HCT116 (cell line): ENCODE measurements at regions not wholly inside any gene's neighbourhood (a gene's known extent, or its start where the extent isn't known, plus 50 kb on each side); places are given as distances from the start of the nearest gene placed in this dataset.

Experiments used
- ATAC-seq: fragments of 200-7000 bp; cut with Tn5 transposase; 2 replicates; pipeline ENCODE4 v1.9.1; 2020; ENCODE audit warnings: mild to moderate bottlenecking, moderate library complexity
- BruUV-seq: library from RNA; stranded (reverse); fragments of 400-500 nt; replicated peaks from 2 replicates; lab custom pipeline; 2021; lab: Mats Ljungman, UMichigan
- CTCF ChIA-PET: fragments of 300-600 bp; sonication (Branson Sonifier 250); formaldehyde crosslinking; loops from one replicate; lab custom pipeline; 2021; ENCODE audit warnings: antibody characterized with exemption; lab: Charles Lee
- POLR2A ChIA-PET: fragments of 300-600, 350-600 bp; sonication (Branson Sonifier 250); formaldehyde crosslinking; loops from one replicate; lab custom pipeline; 2021; ENCODE audit warnings: antibody characterized with exemption; lab: Charles Lee
- RAD21 ChIA-PET, 2 experiments: fragments of 300-600 bp; sonication (Branson Sonifier 250); formaldehyde crosslinking; loops; one replicate each; lab custom pipeline; 2023; ENCODE audit warnings: low total read pairs in 2 of 2; ENCODE audit not compliant: uncharacterized antibody in 2 of 2, unreplicated experiment in 2 of 2, low non-redundant PET in 1 of 2; lab: Charles Lee
- DNase-seq: peaks from one replicate; pipeline ENCODE4 v3.0.0-alpha.2; 2010; ENCODE audit warnings: low read depth, low spot score
- H2AFZ ChIP-seq: fragments of 200-600 bp; shearing (Covaris generic), sonication (generic); 2 replicates; pipeline ENCODE4 v1.6.1; 2017; ENCODE audit warnings: low read depth, mixed run types, mixed read lengths, antibody characterized with exemption, low read length; ENCODE audit not compliant: poor library complexity, severe bottlenecking
- H3K27ac ChIP-seq: 2 replicates; pipeline ENCODE4 v1.5.1; 2012; ENCODE audit warnings: low read depth, low read length
- H3K27me3 ChIP-seq: fragments of 200-600 bp; sonication (generic); 2 replicates; pipeline ENCODE4 v1.6.1; 2016; ENCODE audit warnings: mixed run types, low read length, mixed read lengths; ENCODE audit not compliant: insufficient read depth
- H3K36me3 ChIP-seq, 2 experiments: fragments of 200-500 bp in 1 of 2; fragments of 200-600 bp in 1 of 2; sonication (Bioruptor generic) in 1 of 2; sonication (generic) in 1 of 2; 2 replicates each; pipeline versions ENCODE4 v1.5.1 to v1.6.1; 2014 to 2016; ENCODE audit warnings: low read length in 2 of 2, inconsistent platforms in 1 of 2, mixed read lengths in 1 of 2, mixed run types in 1 of 2; ENCODE audit not compliant: insufficient read depth in 2 of 2, control insufficient read depth in 1 of 2
- H3K4me1 ChIP-seq, 2 experiments: fragments of 200-600 bp in 1 of 2; sonication (generic) in 1 of 2; 2 replicates each; pipeline versions ENCODE4 v1.5.1 to v1.6.1; 2012 to 2017; ENCODE audit warnings: low read length in 2 of 2, inconsistent platforms in 1 of 2, mild to moderate bottlenecking in 1 of 2, mixed read lengths in 1 of 2, mixed run types in 1 of 2, moderate library complexity in 1 of 2; ENCODE audit not compliant: insufficient read depth in 2 of 2, control insufficient read depth in 1 of 2
- H3K4me2 ChIP-seq: fragments of 200-600 bp; sonication (generic); 2 replicates; pipeline ENCODE4 v1.6.1; 2017; ENCODE audit warnings: mixed run types, low read length, mixed read lengths
- H3K4me3 ChIP-seq, 2 experiments: fragments of 200-600 bp in 1 of 2; sonication (generic) in 1 of 2; replicated peaks in 1 of 2; 2 replicates each; pipeline ENCODE4 v1.5.1; 2011 to 2016; ENCODE audit warnings: low read length in 2 of 2, control low read depth in 1 of 2, low read depth in 1 of 2, mild to moderate bottlenecking in 1 of 2, mixed read lengths in 1 of 2, mixed run types in 1 of 2
- H3K79me2 ChIP-seq: fragments of 200-600 bp; sonication (generic); 2 replicates; pipeline ENCODE4 v1.6.1; 2017; ENCODE audit warnings: mild to moderate bottlenecking, mixed run types, low read length, moderate library complexity, mixed read lengths; ENCODE audit not compliant: insufficient read depth
- H3K9ac ChIP-seq: fragments of 200-600 bp; sonication (generic); 2 replicates; pipeline ENCODE4 v1.6.1; 2016; ENCODE audit warnings: low read length, mixed read lengths
- H3K9me2 ChIP-seq: fragments of 200-600 bp; sonication (generic), shearing (Covaris generic); 2 replicates; pipeline ENCODE4 v1.6.1; 2017; ENCODE audit warnings: mixed run types, mild to moderate bottlenecking, moderate library complexity; ENCODE audit not compliant: insufficient read depth
- H3K9me3 ChIP-seq, 2 experiments: fragments of 200-500 bp in 1 of 2; fragments of 200-600 bp in 1 of 2; sonication (Bioruptor generic) in 1 of 2; sonication (generic) in 1 of 2; 2 replicates each; pipeline ENCODE4 v1.6.1; 2014 to 2017; ENCODE audit warnings: low read length in 2 of 2, mixed read lengths in 2 of 2, inconsistent platforms in 1 of 2, low read depth in 1 of 2, mild to moderate bottlenecking in 1 of 2, mixed run types in 1 of 2, moderate library complexity in 1 of 2; ENCODE audit not compliant: control insufficient read depth in 1 of 2, insufficient read depth in 1 of 2
- H4K20me1 ChIP-seq: fragments of 200-600 bp; sonication (generic), shearing (Covaris generic); 2 replicates; pipeline ENCODE4 v1.6.1; 2017; ENCODE audit warnings: mixed run types, mild to moderate bottlenecking, moderate library complexity; ENCODE audit not compliant: insufficient read depth
- CBX3 ChIP-seq: IDR thresholded peaks from 2 replicates; pipeline ENCODE4 v1.6.1; 2012; ENCODE audit warnings: low read depth
- EGR1 ChIP-seq: IDR thresholded peaks from 2 replicates; pipeline ENCODE4 v1.6.1; 2012; ENCODE audit warnings: low read depth
- ELF1 ChIP-seq: IDR thresholded peaks from 2 replicates; pipeline ENCODE4 v1.6.1; 2012; ENCODE audit warnings: low read depth, borderline replicate concordance
- EZH2 ChIP-seq: fragments of 200-600 bp; sonication (generic); IDR thresholded peaks from 2 replicates; pipeline ENCODE4 v1.6.1; 2017; ENCODE audit warnings: antibody characterized with exemption, mixed run types
- EZH2phosphoT487 ChIP-seq: fragments of 200-600 bp; IDR thresholded peaks from 2 replicates; pipeline ENCODE4 v1.6.1; 2018; ENCODE audit warnings: antibody characterized with exemption, borderline replicate concordance
- FOSL1 ChIP-seq: IDR thresholded peaks from 2 replicates; pipeline ENCODE4 v1.6.1; 2012; ENCODE audit warnings: low read depth
- JUND ChIP-seq: IDR thresholded peaks from 2 replicates; pipeline ENCODE4 v1.6.1; 2012
- MAX ChIP-seq: IDR thresholded peaks from 2 replicates; pipeline ENCODE4 v1.6.1; 2012
- POLR2A ChIP-seq: IDR thresholded peaks from 2 replicates; pipeline ENCODE4 v1.7.0; 2011; ENCODE audit warnings: borderline replicate concordance; ENCODE audit not compliant: insufficient read depth, insufficient read length; ENCODE audit errors: extremely low read depth
- RAD21 ChIP-seq: IDR thresholded peaks from 2 replicates; pipeline ENCODE4 v1.6.1; 2012; ENCODE audit warnings: low read depth, mild to moderate bottlenecking
- SIN3A ChIP-seq: IDR thresholded peaks from 2 replicates; pipeline ENCODE4 v1.6.1; 2012; ENCODE audit warnings: low read depth
- SRF ChIP-seq: IDR thresholded peaks from 2 replicates; pipeline ENCODE4 v1.6.1; 2012; ENCODE audit warnings: low read depth
- YY1 ChIP-seq: IDR thresholded peaks from 2 replicates; pipeline ENCODE4 v1.6.1; 2011; ENCODE audit warnings: low read length, low read depth, moderate library complexity, mild to moderate bottlenecking; ENCODE audit not compliant: insufficient replicate concordance; ENCODE audit errors: extremely low read depth
- ZFX ChIP-seq: fragments of 450-650 bp; IDR thresholded peaks from 2 replicates; pipeline ENCODE4 v1.6.1; 2017
- intact Hi-C: fragments of 100-400 bp; cut with micrococcal nuclease; formaldehyde crosslinking; loops from 2 replicates; pipeline ENCODE4 v1.10.0; 2022
- TF ChIP-seq, protein P1 (sequence below): IDR thresholded peaks from 2 replicates; pipeline ENCODE4 v1.6.1; 2011; ENCODE audit warnings: mild to moderate bottlenecking, low read length, moderate library complexity; ENCODE audit not compliant: insufficient replicate concordance; ENCODE audit errors: extremely low read depth
- TF ChIP-seq, protein P2 (sequence below): IDR thresholded peaks from 2 replicates; pipeline ENCODE4 v1.6.1; 2012; ENCODE audit warnings: low read depth
- TF ChIP-seq, protein P3 (sequence below), 3 experiments: fragments of 200-600 bp in 1 of 3; sonication (generic) in 1 of 3; IDR thresholded peaks in 2 of 3; conservative IDR thresholded peaks in 1 of 3; 2 replicates each; pipeline ENCODE4 v1.5.1; 2012 to 2017; ENCODE audit warnings: low read depth in 2 of 3, low read length in 2 of 3, antibody characterized with exemption in 1 of 3, borderline replicate concordance in 1 of 3, control low read depth in 1 of 3, mild to moderate bottlenecking in 1 of 3, mixed read lengths in 1 of 3, mixed run types in 1 of 3, moderate library complexity in 1 of 3; ENCODE audit not compliant: insufficient read depth in 1 of 3

DNA sequence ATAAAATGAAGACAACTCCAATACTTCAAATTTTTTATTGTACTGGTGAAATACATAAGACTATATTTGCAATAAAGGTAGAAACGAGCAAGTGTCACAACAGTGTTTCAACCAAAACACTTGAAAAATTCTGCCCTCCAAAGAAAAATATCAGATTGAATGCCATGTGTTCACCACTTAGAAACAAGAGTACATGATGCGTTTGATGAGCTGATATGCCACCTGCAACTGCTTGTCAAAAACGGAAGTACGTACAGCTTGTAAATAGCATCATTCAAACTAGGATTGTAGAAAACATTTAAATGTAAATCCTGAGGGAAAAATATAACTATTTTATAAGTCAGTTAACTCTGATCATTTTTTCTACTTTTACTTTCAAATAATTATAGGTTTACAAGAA lies 276.1 kb downstream of the ANTXR2 start:
- RAD21 ChIA-PET: no interaction called here
- TF ChIP-seq SRF (no peak), MAX (no peak), POLR2A (no peak), SIN3A (no peak), EZH2phosphoT487 (no peak), JUND (no peak), EZH2 (no peak), FOSL1 (no peak), ZFX (no peak), YY1 (no peak), EGR1 (no peak), ELF1 (no peak), CBX3 (no peak), RAD21 (no peak)
- TF ChIP-seq, protein P1, sequence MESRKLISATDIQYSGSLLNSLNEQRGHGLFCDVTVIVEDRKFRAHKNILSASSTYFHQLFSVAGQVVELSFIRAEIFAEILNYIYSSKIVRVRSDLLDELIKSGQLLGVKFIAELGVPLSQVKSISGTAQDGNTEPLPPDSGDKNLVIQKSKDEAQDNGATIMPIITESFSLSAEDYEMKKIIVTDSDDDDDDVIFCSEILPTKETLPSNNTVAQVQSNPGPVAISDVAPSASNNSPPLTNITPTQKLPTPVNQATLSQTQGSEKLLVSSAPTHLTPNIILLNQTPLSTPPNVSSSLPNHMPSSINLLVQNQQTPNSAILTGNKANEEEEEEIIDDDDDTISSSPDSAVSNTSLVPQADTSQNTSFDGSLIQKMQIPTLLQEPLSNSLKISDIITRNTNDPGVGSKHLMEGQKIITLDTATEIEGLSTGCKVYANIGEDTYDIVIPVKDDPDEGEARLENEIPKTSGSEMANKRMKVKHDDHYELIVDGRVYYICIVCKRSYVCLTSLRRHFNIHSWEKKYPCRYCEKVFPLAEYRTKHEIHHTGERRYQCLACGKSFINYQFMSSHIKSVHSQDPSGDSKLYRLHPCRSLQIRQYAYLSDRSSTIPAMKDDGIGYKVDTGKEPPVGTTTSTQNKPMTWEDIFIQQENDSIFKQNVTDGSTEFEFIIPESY: no peak
- TF ChIP-seq, protein P2, sequence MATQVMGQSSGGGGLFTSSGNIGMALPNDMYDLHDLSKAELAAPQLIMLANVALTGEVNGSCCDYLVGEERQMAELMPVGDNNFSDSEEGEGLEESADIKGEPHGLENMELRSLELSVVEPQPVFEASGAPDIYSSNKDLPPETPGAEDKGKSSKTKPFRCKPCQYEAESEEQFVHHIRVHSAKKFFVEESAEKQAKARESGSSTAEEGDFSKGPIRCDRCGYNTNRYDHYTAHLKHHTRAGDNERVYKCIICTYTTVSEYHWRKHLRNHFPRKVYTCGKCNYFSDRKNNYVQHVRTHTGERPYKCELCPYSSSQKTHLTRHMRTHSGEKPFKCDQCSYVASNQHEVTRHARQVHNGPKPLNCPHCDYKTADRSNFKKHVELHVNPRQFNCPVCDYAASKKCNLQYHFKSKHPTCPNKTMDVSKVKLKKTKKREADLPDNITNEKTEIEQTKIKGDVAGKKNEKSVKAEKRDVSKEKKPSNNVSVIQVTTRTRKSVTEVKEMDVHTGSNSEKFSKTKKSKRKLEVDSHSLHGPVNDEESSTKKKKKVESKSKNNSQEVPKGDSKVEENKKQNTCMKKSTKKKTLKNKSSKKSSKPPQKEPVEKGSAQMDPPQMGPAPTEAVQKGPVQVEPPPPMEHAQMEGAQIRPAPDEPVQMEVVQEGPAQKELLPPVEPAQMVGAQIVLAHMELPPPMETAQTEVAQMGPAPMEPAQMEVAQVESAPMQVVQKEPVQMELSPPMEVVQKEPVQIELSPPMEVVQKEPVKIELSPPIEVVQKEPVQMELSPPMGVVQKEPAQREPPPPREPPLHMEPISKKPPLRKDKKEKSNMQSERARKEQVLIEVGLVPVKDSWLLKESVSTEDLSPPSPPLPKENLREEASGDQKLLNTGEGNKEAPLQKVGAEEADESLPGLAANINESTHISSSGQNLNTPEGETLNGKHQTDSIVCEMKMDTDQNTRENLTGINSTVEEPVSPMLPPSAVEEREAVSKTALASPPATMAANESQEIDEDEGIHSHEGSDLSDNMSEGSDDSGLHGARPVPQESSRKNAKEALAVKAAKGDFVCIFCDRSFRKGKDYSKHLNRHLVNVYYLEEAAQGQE: no peak
- TF ChIP-seq, protein P3, sequence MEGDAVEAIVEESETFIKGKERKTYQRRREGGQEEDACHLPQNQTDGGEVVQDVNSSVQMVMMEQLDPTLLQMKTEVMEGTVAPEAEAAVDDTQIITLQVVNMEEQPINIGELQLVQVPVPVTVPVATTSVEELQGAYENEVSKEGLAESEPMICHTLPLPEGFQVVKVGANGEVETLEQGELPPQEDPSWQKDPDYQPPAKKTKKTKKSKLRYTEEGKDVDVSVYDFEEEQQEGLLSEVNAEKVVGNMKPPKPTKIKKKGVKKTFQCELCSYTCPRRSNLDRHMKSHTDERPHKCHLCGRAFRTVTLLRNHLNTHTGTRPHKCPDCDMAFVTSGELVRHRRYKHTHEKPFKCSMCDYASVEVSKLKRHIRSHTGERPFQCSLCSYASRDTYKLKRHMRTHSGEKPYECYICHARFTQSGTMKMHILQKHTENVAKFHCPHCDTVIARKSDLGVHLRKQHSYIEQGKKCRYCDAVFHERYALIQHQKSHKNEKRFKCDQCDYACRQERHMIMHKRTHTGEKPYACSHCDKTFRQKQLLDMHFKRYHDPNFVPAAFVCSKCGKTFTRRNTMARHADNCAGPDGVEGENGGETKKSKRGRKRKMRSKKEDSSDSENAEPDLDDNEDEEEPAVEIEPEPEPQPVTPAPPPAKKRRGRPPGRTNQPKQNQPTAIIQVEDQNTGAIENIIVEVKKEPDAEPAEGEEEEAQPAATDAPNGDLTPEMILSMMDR (IDR thresholded peaks at IDR 0.05 in 2 of 3, conservative IDR thresholded peaks at IDR 0.05 in 1 of 3; ENCODE audit: borderline replicate concordance in 1 of 3, insufficient read depth in 1 of 3, low read depth in 2 of 3, low read length in 2 of 3): no peak
- no peak for DNase-seq
- Histone ChIP-seq H3K79me2 (no peaks in the 10 kb centered on the region), H3K27me3 (no peaks in the 10 kb centered on the region), H3K27ac (no peak overlapping the region), H3K9me3 (no peaks in the 10 kb centered on the region), H2AFZ (no peak overlapping the region), H4K20me1 (no peaks in the 10 kb centered on the region), H3K36me3 (no peaks in the 10 kb centered on the region), H3K9ac (no peak overlapping the region), H3K9me2 (no peaks in the 10 kb centered on the region), H3K4me1 (no peaks in the 10 kb centered on the region), H3K4me2 (no peak overlapping the region), H3K4me3 (no peak overlapping the region)
- CTCF ChIA-PET: no interaction called here
- no peak for ATAC-seq
- BruUV-seq: no TSS peak
- intact Hi-C loops: no loop called here
- POLR2A ChIA-PET: no interaction called here
